ENCODE measurements at regions not wholly inside any gene's neighbourhood (a gene's known extent, or its start where the extent isn't known, plus 50 kb on each side); places are given as distances from the start of the nearest gene placed in this dataset.

GRCh38 chr5:121701731-121702130 lies 150.0 kb upstream of the FTMT start:
- no peak overlapping the region for H3K4me3 ChIP-seq (ENCODE audit: low read length)
- no peak for DNase-seq (ENCODE audit: low read depth)
- TF ChIP-seq CTCF (conservative IDR thresholded peaks at IDR 0.05; ENCODE audit: low read length), result no peak

GRCh38 chr5:121702682-121703081 lies 149.0 kb upstream of the FTMT start:
- H3K4me3 ChIP-seq (ENCODE audit: low read length), result no peak overlapping the region
- no peak for TF ChIP-seq CTCF (conservative IDR thresholded peaks at IDR 0.05; ENCODE audit: low read length)
- no peak for DNase-seq (ENCODE audit: low read depth)

- DNase-seq (ENCODE audit: low read depth), result no peak
- no peak for TF ChIP-seq CTCF (conservative IDR thresholded peaks at IDR 0.05; ENCODE audit: low read length)
- H3K4me3 ChIP-seq (ENCODE audit: low read length), result no peak overlapping the region
Measured at GRCh38 chr5:121704291-121704690, 147.4 kb upstream of the FTMT start.

GRCh38 chr5:121706686-121707085 lies 145.0 kb upstream of the FTMT start:
- no peak for TF ChIP-seq CTCF (conservative IDR thresholded peaks at IDR 0.05; ENCODE audit: low read length)
- DNase-seq (ENCODE audit: low read depth), result no peak
- H3K4me3 ChIP-seq (ENCODE audit: low read length), result no peak overlapping the region

GRCh38 chr5:121707178-121707577 lies 144.5 kb upstream of the FTMT start:
- no peak for TF ChIP-seq CTCF (conservative IDR thresholded peaks at IDR 0.05; ENCODE audit: low read length)
- no peak for DNase-seq (ENCODE audit: low read depth)
- H3K4me3 ChIP-seq (ENCODE audit: low read length), result no peak overlapping the region

GRCh38 chr5:121711416-121711815 lies 140.3 kb upstream of the FTMT start:
- no peak overlapping the region for H3K4me3 ChIP-seq (ENCODE audit: low read length)
- no peak for DNase-seq (ENCODE audit: low read depth)
- TF ChIP-seq CTCF (conservative IDR thresholded peaks at IDR 0.05; ENCODE audit: low read length), result no peak

GRCh38 chr5:121719255-121719654 lies 132.4 kb upstream of the FTMT start:
- no peak for TF ChIP-seq CTCF (conservative IDR thresholded peaks at IDR 0.05; ENCODE audit: low read length)
- DNase-seq (ENCODE audit: low read depth), result no peak
- H3K4me3 ChIP-seq (ENCODE audit: low read length), result no peak overlapping the region
